HL-60 (cell line): ENCODE measurements at regions not wholly inside any gene's neighbourhood (a gene's known extent, or its start where the extent isn't known, plus 50 kb on each side); places are given as distances from the start of the nearest gene placed in this dataset.
"Not testable (repeated sequence)": the region's sequence is repeated elsewhere in the genome, so short reads cannot be mapped to it uniquely, and the experiment has no call there.

Source experiments
- DNase-seq, 2 experiments: peaks; one replicate each; pipeline ENCODE4 v3.0.0-alpha.2; 2010 to 2020; ENCODE audit warnings: low read depth in 1 of 2, low spot score in 1 of 2
- H3K27ac ChIP-seq: fragments of 250-450 bp; sonication (Bioruptor Pico); replicated peaks from 2 replicates; pipeline ENCODE4 v1.5.1; 2020; ENCODE audit warnings: mild to moderate bottlenecking, moderate library complexity
- H3K27me3 ChIP-seq: fragments of 250-450 bp; sonication (Bioruptor Pico); 2 replicates; pipeline ENCODE4 v1.5.1; 2021; ENCODE audit warnings: mild to moderate bottlenecking, moderate library complexity; ENCODE audit not compliant: insufficient read depth, poor library complexity, severe bottlenecking
- H3K4me3 ChIP-seq: replicated peaks from 2 replicates; pipeline ENCODE4 v1.5.1; 2011; ENCODE audit warnings: mild to moderate bottlenecking, control low read depth, low read length; ENCODE audit not compliant: insufficient read depth
- CTCF ChIP-seq: IDR thresholded peaks from one replicate; pipeline ENCODE4 v1.5.1; 2011; ENCODE audit warnings: low read length, control low read depth, inconsistent platforms; ENCODE audit not compliant: insufficient read depth
- GABPA ChIP-seq: IDR thresholded peaks from 2 replicates; pipeline ENCODE4 v1.6.1; 2012; ENCODE audit warnings: low read depth
- POLR2AphosphoS5 ChIP-seq: IDR thresholded peaks from 2 replicates; pipeline ENCODE4 v1.6.1; 2012; ENCODE audit warnings: low read depth
- REST ChIP-seq: IDR thresholded peaks from 2 replicates; pipeline ENCODE4 v1.6.1; 2012; ENCODE audit warnings: low read depth; ENCODE audit not compliant: insufficient replicate concordance
- SPI1 ChIP-seq: IDR thresholded peaks from 2 replicates; pipeline ENCODE4 v1.6.1; 2012; ENCODE audit warnings: low read depth, mild to moderate bottlenecking, borderline replicate concordance

GRCh38 chr7:125926621-125927020 lies 997.0 kb upstream of the POT1 start:
- Histone ChIP-seq H3K4me3 (no peak overlapping the region), H3K27ac (no peak overlapping the region), H3K27me3 (no peaks in the 10 kb centered on the region)
- no peak for DNase-seq
- TF ChIP-seq CTCF (no peak), REST (no peak), POLR2AphosphoS5 (no peak), SPI1 (no peak), GABPA (no peak)

GRCh38 chr7:125924037-125924436 lies 994.4 kb upstream of the POT1 start:
- H3K4me3 ChIP-seq: no peak overlapping the region

GRCh38 chr7:125915381-125915948 lies 985.8 kb upstream of the POT1 start:
- not testable (repeated sequence) for H3K4me3 ChIP-seq, DNase-seq, H3K27ac ChIP-seq, H3K27me3 ChIP-seq

More at GRCh38 chr7:125924037-125924436, 994.4 kb upstream of the POT1 start:
- TF ChIP-seq CTCF: no peak
- TF ChIP-seq POLR2AphosphoS5: no peak
- no peak for TF ChIP-seq SPI1
- TF ChIP-seq GABPA: no peak
- TF ChIP-seq REST: no peak
- Histone ChIP-seq H3K27me3 (no peaks in the 10 kb centered on the region), H3K27ac (no peak overlapping the region)
- DNase-seq: no peak

GRCh38 chr7:125908711-125909110 lies 979.1 kb upstream of the POT1 start:
- H3K27me3 ChIP-seq: no peaks in the 10 kb centered on the region
- H3K27ac ChIP-seq: no peak overlapping the region
- TF ChIP-seq REST (no peak), SPI1 (no peak), GABPA (no peak), POLR2AphosphoS5 (no peak), CTCF (no peak)
- no peak overlapping the region for H3K4me3 ChIP-seq
- DNase-seq: no peak
